ENCODE measurements at regions not wholly inside any gene's neighbourhood (a gene's known extent, or its start where the extent isn't known, plus 50 kb on each side); places are given as distances from the start of the nearest gene placed in this dataset.

DNA sequence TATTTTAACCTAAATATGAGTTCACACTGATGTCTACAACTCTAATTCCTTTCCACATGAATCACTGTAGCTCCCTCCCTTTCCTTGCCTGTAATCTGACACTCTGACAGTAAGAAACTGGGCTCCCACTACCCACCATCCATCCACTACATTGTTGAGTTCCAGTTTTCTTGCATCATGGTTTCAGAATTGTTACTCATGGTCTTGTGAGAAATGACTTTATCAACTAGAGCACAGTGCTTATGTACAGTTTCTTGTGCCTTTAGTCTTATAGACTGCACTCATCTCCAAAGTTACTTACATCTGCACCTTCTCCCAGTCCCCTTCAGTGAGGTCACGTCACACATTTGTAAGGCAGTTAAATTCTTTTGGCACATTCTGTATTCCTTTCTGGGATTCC is 78.6 kb downstream of the RTL6 start:
- TF ChIP-seq, protein P1, sequence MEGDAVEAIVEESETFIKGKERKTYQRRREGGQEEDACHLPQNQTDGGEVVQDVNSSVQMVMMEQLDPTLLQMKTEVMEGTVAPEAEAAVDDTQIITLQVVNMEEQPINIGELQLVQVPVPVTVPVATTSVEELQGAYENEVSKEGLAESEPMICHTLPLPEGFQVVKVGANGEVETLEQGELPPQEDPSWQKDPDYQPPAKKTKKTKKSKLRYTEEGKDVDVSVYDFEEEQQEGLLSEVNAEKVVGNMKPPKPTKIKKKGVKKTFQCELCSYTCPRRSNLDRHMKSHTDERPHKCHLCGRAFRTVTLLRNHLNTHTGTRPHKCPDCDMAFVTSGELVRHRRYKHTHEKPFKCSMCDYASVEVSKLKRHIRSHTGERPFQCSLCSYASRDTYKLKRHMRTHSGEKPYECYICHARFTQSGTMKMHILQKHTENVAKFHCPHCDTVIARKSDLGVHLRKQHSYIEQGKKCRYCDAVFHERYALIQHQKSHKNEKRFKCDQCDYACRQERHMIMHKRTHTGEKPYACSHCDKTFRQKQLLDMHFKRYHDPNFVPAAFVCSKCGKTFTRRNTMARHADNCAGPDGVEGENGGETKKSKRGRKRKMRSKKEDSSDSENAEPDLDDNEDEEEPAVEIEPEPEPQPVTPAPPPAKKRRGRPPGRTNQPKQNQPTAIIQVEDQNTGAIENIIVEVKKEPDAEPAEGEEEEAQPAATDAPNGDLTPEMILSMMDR (IDR thresholded peaks at IDR 0.05) = no peak
- TF ChIP-seq POLR2AphosphoS5 (IDR thresholded peaks at IDR 0.05) = no peak
